GM18508 (cell line): ENCODE measurements at regions not wholly inside any gene's neighbourhood (a gene's known extent, or its start where the extent isn't known, plus 50 kb on each side); places are given as distances from the start of the nearest gene placed in this dataset.
"Not testable (repeated sequence)": the region's sequence is repeated elsewhere in the genome, so short reads cannot be mapped to it uniquely, and the experiment has no call there.

Source experiments
- ATAC-seq: cut with Tn5 transposase; IDR thresholded peaks from one replicate; pipeline ENCODE4 v1.9.1; 2021; ENCODE audit warnings: moderate number of reproducible peaks; ENCODE audit not compliant: insufficient read depth, unreplicated experiment

DNA sequence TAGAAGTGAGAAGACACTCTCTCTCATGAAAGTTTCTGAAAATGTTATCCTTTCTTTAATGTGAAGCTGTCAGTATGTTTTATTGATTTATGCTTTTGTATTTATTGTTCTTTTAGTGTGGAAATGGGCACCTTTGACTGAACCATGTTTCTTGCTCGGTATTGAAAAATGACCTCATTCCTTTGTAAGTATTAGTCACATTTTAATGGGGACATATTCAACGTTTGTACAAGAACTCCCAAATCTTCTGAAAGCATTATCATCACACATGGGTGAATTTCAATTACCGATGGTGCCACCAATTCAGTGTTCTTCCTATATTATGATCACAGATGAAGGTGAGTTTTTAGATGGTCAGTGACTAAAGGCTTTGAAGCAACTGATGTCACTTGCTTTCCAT lies 371.8 kb upstream of the GCFC2 start:
- no peak for ATAC-seq

DNA sequence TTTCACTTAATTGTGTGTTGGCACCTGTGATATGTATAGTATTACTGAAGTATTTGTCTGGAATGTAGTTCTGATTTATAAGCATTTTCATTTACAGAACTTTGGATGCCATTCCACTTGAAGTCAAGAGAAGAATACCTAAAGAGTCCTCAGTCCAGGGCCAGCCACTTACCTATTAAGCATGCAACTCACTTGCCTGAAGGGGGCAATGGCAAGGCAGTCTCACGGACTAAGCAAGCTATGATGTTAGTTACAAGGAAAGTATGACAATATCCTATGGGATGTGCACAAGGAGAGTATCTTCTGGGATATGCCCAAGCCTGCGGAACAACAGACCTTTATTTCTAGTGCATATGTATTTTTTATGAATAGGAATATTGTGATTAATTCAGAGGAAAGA lies 369.4 kb upstream of the GCFC2 start:
- ATAC-seq, result no peak

GRCh38 chr2:76075126-76075525 lies 364.4 kb upstream of the GCFC2 start:
- no peak for ATAC-seq

DNA sequence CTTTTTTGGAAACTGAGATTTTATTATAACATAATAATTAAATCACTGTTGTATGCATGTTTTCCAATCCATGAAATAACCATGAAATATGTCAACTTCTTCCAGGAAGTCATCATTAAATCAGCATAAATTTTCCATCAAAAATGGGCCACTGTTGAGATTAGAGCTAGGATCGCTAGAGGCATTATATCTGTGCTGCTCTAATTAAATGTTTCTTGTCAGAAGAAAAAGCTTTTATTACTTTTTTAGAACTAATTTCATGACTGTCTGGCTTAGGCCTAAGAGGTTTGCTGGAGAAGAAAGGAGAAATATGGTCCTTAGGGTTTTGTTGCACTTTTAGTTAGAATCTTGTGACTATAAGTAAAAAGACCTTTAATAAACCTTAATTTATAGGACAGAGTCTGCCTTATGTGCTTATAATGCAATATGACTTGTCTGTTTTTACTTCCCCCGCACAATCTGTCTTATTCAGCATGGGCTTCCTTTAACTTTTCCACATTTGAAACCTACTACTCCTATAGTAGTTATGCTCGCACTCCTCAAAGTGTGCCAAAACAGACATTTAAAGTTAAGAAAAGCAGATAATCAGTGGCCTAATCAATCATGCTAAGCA lies 363.4 kb upstream of the GCFC2 start:
- no peak for ATAC-seq

- no peak for ATAC-seq
These were observed 339.5 kb upstream of the GCFC2 start for GRCh38 chr2:76050196-76050595.

DNA sequence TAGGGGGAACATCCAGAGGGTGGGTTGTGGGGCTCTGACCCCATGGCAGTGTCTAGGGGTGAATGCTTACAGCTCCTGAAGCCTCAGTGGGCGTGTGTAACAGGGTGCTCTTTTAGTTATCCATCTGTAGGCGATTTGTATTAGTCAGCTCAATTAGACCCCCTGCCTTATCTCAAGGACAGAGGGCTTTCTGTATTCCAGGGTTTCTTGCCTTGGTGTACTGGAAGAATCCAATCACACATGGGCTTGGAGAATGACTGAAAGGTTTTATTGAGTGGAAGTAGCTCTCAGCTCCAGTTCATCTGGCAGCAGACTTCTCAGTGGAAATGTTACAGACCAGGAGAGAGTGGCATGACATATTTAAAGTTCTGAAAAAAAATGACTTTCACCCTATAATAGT lies 334.0 kb upstream of the GCFC2 start:
- ATAC-seq, result no peak

DNA sequence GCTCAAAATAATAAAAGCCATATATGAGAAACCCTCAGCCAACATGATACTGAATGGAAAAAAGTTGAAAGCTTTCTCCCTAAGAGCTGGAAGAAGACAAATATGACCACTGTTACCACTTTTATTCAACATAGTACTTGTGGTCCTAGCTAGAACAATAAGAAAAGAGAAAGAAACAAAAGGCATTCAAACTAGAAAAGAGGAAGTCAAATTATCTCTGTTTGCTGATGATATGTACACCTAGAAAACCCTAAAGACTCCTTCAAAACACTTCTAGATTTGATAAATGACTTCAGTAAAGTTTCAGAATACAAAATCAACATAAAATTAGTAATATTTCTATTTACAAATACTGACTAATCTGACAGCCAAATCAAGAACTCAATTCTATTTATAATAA lies 328.8 kb upstream of the GCFC2 start:
- ATAC-seq, result no peak

DNA sequence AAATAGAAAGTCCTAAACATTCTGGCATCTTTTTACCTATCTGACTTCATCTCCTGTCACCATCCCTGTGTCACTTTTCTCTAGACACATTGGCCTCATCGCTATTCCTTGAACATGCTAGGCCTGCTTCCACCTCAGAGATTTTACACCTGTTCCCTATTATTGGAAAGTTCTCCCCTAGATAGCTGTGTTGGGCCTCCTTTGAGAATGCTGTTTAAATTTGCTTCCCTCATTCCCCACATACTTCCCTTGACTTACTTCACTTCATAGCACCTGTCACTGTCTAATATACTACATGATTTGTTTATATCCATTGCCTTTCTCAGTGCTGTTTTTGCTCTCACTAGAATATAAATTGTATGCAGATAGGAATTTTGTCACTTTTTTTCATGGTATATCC lies 317.0 kb upstream of the GCFC2 start:
- no peak for ATAC-seq

DNA sequence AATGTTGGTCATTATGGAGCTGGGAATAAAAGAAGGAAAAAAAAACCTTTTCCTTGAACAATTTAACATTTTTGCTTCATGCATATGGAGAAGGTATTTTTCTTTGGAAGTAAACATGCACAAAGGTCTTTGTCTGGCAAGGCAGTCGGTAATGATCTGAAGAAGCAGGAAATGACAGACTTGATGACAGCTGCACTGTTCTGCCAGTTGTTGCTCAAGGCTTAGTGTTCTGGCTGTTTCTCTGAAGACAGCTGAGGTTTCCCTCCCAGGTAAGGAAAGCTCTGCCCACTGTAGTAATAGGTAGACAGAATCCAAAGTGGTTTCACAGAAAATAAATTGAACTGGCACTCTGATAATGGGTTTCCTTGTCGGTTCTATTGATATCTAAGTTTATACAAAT lies 308.4 kb upstream of the GCFC2 start:
- no peak for ATAC-seq

GRCh38 chr2:76009484-76009883 lies 298.8 kb upstream of the GCFC2 start:
- no peak for ATAC-seq

DNA sequence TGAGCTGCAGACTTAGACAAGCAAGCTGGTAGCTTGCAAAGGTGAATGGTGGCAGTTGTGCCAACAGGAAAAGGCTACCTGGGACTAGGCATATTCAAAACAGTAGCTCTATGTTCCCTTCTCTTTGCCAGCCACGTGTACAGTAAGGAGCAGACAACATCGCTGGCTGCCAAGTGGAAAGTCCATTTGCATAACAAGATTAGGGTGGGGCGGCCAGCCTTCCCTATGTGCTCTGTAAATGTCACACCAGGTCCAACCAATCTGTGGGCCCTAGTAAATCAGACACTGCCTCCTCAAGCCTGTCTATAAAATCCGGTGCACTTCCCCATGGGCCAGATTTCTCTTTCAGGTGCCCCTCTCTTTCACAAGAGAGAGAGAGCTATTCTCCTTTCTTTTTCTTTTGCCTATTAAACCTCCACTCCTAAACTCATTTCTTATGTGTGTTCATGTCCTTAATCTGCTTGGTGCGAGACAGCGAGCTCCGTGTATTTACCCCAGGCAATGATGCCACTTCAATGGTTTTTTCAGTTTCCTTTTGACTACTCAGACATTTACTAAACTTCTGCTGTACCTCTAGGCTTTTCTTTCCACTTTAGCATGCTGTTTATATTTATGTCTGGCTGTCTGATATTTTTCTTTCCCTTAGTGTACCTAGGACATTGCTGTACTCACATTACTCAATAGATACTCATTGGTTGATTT lies 297.4 kb upstream of the GCFC2 start:
- peak; percentile 86 for ATAC-seq

GRCh38 chr2:76000425-76000824 lies 289.7 kb upstream of the GCFC2 start:
- ATAC-seq, result no peak

DNA sequence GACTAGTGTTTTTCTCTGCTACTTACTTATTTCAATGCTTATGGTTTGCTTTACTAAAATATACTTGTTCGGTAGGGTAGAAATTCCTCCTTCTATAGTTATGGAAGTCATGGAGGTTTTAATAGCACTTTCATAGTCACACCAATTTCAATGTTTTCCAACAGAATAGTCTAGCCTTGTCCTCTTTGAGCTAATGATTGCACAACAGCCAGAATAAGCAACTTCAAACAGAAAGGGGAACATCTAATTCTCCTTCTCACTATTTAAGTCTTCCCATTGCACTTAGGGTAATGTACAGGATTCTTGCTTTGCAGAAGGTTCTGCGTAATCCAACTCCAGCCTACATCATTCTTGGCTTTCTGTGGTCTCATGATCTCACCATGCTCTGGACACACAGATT lies 287.7 kb upstream of the GCFC2 start:
- no peak for ATAC-seq

DNA sequence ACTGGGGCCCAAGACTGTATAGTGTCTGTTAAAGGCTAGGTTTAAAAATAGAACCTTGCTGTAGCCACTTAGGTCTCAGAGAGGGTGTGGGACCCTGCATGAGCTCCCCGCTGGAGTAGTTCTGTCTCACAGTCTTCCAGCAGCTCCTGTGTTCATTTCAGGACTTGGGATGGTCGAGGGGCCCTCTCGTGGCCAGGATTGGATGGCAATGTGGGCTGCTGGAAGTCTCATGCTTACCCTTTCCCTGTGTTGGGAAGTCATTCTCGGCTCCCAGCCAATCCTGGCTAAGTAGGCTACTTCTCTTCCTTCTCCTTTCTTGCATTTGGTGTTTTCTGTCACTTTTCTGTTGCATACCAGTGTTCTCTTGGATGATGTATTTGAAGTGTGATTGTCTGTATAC lies 284.0 kb upstream of the GCFC2 start:
- ATAC-seq, result no peak

DNA sequence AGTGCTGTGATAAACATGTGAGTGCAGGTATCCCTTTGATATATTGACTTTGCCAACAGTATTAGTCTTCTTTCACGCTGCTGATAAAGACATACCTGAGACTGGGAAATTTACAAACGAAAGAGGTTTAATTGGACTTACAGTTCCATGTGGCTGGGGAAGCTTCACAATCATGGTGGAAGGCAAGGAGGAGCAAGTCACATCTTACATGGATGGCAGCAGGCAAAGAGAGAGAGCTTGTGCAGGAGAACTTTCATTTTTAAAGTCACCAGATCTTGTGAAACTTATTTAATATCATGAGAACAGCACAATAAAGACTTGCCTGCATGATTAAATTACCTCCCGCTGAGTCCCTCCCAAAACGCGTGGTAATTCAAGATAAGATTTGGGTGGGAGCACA lies 277.9 kb upstream of the GCFC2 start:
- ATAC-seq, result not testable (repeated sequence)

- ATAC-seq, result no peak
These were observed 275.9 kb upstream of the GCFC2 start for GRCh38 chr2:75986617-75987016.

DNA sequence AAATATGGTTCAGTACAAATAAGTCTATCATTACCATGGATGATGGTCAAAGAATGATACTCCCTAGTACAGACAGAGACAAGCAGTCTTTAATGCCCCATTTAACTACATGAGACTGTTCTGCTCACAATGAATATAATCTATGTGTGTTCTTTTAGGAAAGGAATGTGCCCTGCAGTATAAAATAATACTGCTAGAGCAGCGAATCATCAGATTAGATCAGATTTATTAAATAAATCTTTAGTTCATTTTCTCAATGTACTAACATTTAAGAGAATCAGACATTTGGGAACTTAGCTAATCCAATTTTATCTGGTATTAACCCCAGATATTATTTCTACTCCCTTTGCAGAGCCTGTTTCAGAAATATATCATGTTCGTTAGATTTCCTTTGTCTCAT lies 272.0 kb upstream of the GCFC2 start:
- ATAC-seq, result no peak

DNA sequence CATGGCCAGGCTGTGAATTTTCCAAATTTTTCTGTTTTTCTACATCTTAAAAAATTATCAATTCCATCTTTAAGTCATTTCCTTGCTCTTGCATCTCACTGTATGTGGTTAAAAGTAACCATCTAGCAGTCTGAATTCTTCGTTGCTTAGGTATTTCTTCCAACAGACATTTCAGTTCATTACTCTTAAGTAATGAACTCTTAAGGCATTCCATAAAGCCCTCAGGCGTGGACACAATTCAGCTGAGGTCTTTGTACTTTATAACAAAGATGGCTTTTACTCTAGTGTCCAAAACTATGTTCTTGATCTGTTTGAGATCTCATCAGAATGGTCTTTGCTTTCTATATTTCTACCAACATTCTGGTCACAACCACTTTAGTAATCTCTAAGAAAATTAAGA lies 253.9 kb upstream of the GCFC2 start:
- no peak for ATAC-seq

- ATAC-seq, result no peak
These were observed 249.8 kb upstream of the GCFC2 start for GRCh38 chr2:75960472-75961009.

DNA sequence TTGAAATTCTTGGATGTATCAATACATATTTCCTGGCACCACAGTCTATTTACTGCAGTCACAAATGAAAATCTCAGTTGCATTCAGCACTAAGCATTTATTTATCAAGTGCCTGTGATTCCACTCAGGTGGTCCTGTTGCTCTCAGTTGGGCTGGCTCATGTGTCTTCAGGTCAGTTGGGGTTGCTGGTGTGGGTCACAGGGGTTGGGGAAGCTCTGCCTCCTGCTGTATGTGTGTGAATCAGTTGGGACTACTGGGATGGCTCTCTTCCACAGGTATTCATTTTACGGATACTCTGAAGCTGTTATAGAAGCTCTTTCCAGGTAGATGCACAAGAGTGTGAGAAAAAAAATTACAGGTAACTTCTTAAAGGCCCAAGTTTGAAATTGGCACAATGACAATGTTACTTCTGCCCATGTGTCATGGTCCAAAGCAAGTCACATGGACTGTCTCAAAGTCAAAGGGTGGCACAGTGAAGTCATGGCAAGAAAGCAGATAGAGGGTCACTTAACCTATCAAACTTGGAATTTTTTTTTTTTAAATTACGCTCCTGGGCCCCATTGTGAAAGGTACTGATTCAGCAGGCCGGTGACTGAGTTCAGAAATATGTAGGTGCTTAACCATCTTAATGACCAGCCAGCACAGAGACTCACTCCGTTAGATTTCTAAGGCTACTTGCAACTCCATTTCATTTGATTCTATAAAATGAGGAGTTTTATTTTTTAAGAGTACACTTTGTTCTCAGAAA lies 249.2 kb upstream of the GCFC2 start:
- no peak for ATAC-seq

DNA sequence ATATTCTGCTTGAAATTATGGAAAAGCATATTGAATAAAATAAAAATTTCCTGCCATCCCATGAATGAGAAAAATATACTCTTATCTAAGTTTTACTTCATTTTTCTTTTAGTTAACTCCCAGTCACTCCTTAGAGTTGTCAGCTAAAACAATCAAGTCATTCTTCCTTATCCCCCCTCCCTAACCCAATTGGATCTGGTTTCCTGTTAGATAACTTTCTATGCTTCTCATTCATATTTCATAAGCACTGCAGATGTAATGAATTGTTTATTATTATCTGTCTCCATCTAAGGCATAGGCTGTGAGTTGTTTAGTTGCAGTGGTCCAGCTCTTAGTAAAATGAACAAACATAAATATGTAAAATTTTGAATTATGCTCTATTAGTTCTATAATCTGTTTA lies 244.0 kb upstream of the GCFC2 start:
- ATAC-seq, result no peak
